HEK293 (cell line): ENCODE measurements at regions not wholly inside any gene's neighbourhood (a gene's known extent, or its start where the extent isn't known, plus 50 kb on each side); places are given as distances from the start of the nearest gene placed in this dataset.

ENCODE experiments used
- CTCF ChIA-PET: fragments of 350-600 bp; formaldehyde crosslinking; extraction: SDS; loops from one replicate; lab custom pipeline; 2021; ENCODE audit warnings: antibody characterized with exemption; lab: Yijun Ruan, JAX
- POLR2A ChIA-PET: fragments of 300-600 bp; formaldehyde crosslinking; extraction: SDS; loops from one replicate; lab custom pipeline; 2020; ENCODE audit warnings: antibody characterized with exemption, inconsistent platforms; lab: Yijun Ruan, JAX
- H3K27ac ChIP-seq: fragments of 200-500 bp; sonication (Bioruptor generic); 2 replicates; pipeline ENCODE4 v1.5.1; 2014; ENCODE audit warnings: low read depth, low read length, control low read depth, inconsistent platforms; ENCODE audit errors: extremely low read depth
- H3K36me3 ChIP-seq, 2 experiments: fragments of 200-500 bp in 1 of 2; sonication (Bioruptor generic) in 1 of 2; 1 replicate in 1 of 2; 2 replicates in 1 of 2; pipeline ENCODE4 v1.5.1; 2014 to 2017; ENCODE audit warnings: inconsistent platforms in 2 of 2, low read length in 2 of 2; ENCODE audit not compliant: control insufficient read depth in 2 of 2, insufficient read depth in 1 of 2
- H3K4me1 ChIP-seq: fragments of 200-500 bp; sonication (Bioruptor generic); 2 replicates; pipeline ENCODE4 v1.5.1; 2014; ENCODE audit warnings: mild to moderate bottlenecking, low read length, inconsistent platforms; ENCODE audit not compliant: control insufficient read depth, insufficient read depth
- H3K4me3 ChIP-seq: 2 replicates; pipeline ENCODE4 v1.5.1; 2011; ENCODE audit warnings: low read depth, mild to moderate bottlenecking, control low read depth, low read length, moderate library complexity
- H3K9me3 ChIP-seq: fragments of 200-500 bp; sonication (Bioruptor generic); 2 replicates; pipeline ENCODE4 v1.5.1; 2014; ENCODE audit warnings: low read depth, low read length, inconsistent platforms; ENCODE audit not compliant: control insufficient read depth, insufficient read depth
- BCL11B ChIP-seq: fragments of 450-650 bp; formaldehyde crosslinking; IDR thresholded peaks from 2 replicates; pipeline ENCODE4 v1.5.1; 2016; ENCODE audit warnings: low read depth, missing biosample characterization, missing genetic modification characterization
- MYNN ChIP-seq: fragments of 450-650 bp; formaldehyde crosslinking; IDR thresholded peaks from 2 replicates; pipeline ENCODE4 v1.5.1; 2016; ENCODE audit warnings: missing biosample characterization, missing genetic modification characterization, borderline replicate concordance
- MZF1 ChIP-seq: fragments of 450-650 bp; formaldehyde crosslinking; IDR thresholded peaks from 2 replicates; pipeline ENCODE4 v1.5.1; 2017; ENCODE audit warnings: missing biosample characterization, missing genetic modification characterization, borderline replicate concordance
- OSR2 ChIP-seq: fragments of 450-650 bp; formaldehyde crosslinking; IDR thresholded peaks from 2 replicates; pipeline ENCODE4 v1.5.1; 2016; ENCODE audit warnings: missing biosample characterization, missing genetic modification characterization
- SETDB1 ChIP-seq: IDR thresholded peaks from one replicate; pipeline ENCODE4 v1.6.1; 2017; ENCODE audit warnings: mild to moderate bottlenecking, low read length, moderate library complexity, mixed read lengths; ENCODE audit not compliant: insufficient read length
- ZBTB1 ChIP-seq: fragments of 450-650 bp; formaldehyde crosslinking; IDR thresholded peaks from 2 replicates; pipeline ENCODE4 v1.5.1; 2016; ENCODE audit warnings: missing biosample characterization, missing genetic modification characterization
- ZFP41 ChIP-seq: fragments of 450-650 bp; formaldehyde crosslinking; IDR thresholded peaks from 2 replicates; pipeline ENCODE4 v1.5.1; 2016; ENCODE audit warnings: missing biosample characterization, missing genetic modification characterization, borderline replicate concordance
- ZNF266 ChIP-seq: fragments of 450-650 bp; formaldehyde crosslinking; IDR thresholded peaks from 2 replicates; pipeline ENCODE4 v1.5.1; 2016; ENCODE audit warnings: missing biosample characterization, missing genetic modification characterization, low read depth
- ZNF335 ChIP-seq: fragments of 450-650 bp; formaldehyde crosslinking; conservative IDR thresholded peaks from 2 replicates; pipeline ENCODE4 v1.5.1; 2016; ENCODE audit warnings: missing biosample characterization, missing genetic modification characterization
- ZNF416 ChIP-seq: fragments of 450-650 bp; formaldehyde crosslinking; IDR thresholded peaks from 2 replicates; pipeline ENCODE4 v1.5.1; 2016; ENCODE audit warnings: missing biosample characterization, missing genetic modification characterization
- ZNF473 ChIP-seq: fragments of 450-650 bp; formaldehyde crosslinking; IDR thresholded peaks from 2 replicates; pipeline ENCODE4 v1.5.1; 2017; ENCODE audit warnings: missing biosample characterization, missing genetic modification characterization
- ZNF529 ChIP-seq: fragments of 450-650 bp; formaldehyde crosslinking; IDR thresholded peaks from 2 replicates; pipeline ENCODE4 v1.5.1; 2017; ENCODE audit warnings: missing genetic modification characterization, missing biosample characterization; ENCODE audit not compliant: insufficient replicate concordance
- ZNF549 ChIP-seq: fragments of 450-650 bp; IDR thresholded peaks from 2 replicates; pipeline ENCODE4 v1.5.1; 2018; ENCODE audit warnings: missing biosample characterization, missing genetic modification characterization, mild to moderate bottlenecking, inconsistent platforms, moderate library complexity
- ZNF585B ChIP-seq: fragments of 450-650 bp; formaldehyde crosslinking; IDR thresholded peaks from 2 replicates; pipeline ENCODE4 v1.5.1; 2016; ENCODE audit warnings: missing biosample characterization, missing genetic modification characterization
- ZNF623 ChIP-seq: fragments of 450-650 bp; formaldehyde crosslinking; IDR thresholded peaks from 2 replicates; pipeline ENCODE4 v1.5.1; 2016; ENCODE audit warnings: missing biosample characterization, missing genetic modification characterization
- ZNF707 ChIP-seq: fragments of 450-650 bp; formaldehyde crosslinking; IDR thresholded peaks from 2 replicates; pipeline ENCODE4 v1.5.1; 2016; ENCODE audit warnings: missing biosample characterization, missing genetic modification characterization
- ZNF768 ChIP-seq: fragments of 450-650 bp; formaldehyde crosslinking; IDR thresholded peaks from 2 replicates; pipeline ENCODE4 v1.5.1; 2018; ENCODE audit warnings: missing biosample characterization, mild to moderate bottlenecking, missing genetic modification characterization
- ZNF776 ChIP-seq: fragments of 450-650 bp; formaldehyde crosslinking; IDR thresholded peaks from 2 replicates; pipeline ENCODE4 v1.5.0; 2017; ENCODE audit warnings: missing biosample characterization, missing genetic modification characterization, borderline replicate concordance
- ZNF777 ChIP-seq: fragments of 450-650 bp; formaldehyde crosslinking; IDR thresholded peaks from 2 replicates; pipeline ENCODE4 v1.5.1; 2017; ENCODE audit warnings: missing biosample characterization, missing genetic modification characterization, borderline replicate concordance
- ZNF837 ChIP-seq: fragments of 450-650 bp; formaldehyde crosslinking; IDR thresholded peaks from 2 replicates; pipeline ENCODE4 v1.5.1; 2016; ENCODE audit warnings: missing biosample characterization, missing genetic modification characterization
- TF ChIP-seq, protein P1 (sequence below): fragments of 450-650 bp; formaldehyde crosslinking; IDR thresholded peaks from 2 replicates; pipeline ENCODE4 v1.5.1; 2016; ENCODE audit warnings: missing biosample characterization, missing genetic modification characterization
- TF ChIP-seq, protein P2 (sequence below): fragments of 450-650 bp; formaldehyde crosslinking; IDR thresholded peaks from 2 replicates; pipeline ENCODE4 v1.5.1; 2016; ENCODE audit warnings: missing biosample characterization, missing genetic modification characterization
- TF ChIP-seq, protein P3 (sequence below): fragments of 450-650 bp; formaldehyde crosslinking; IDR thresholded peaks from 2 replicates; pipeline ENCODE4 v1.5.1; 2016; ENCODE audit warnings: missing biosample characterization, missing genetic modification characterization, borderline replicate concordance
- TF ChIP-seq, protein P4 (sequence below): fragments of 450-650 bp; formaldehyde crosslinking; IDR thresholded peaks from 2 replicates; pipeline ENCODE4 v1.5.1; 2016; ENCODE audit warnings: missing biosample characterization, missing genetic modification characterization

DNA sequence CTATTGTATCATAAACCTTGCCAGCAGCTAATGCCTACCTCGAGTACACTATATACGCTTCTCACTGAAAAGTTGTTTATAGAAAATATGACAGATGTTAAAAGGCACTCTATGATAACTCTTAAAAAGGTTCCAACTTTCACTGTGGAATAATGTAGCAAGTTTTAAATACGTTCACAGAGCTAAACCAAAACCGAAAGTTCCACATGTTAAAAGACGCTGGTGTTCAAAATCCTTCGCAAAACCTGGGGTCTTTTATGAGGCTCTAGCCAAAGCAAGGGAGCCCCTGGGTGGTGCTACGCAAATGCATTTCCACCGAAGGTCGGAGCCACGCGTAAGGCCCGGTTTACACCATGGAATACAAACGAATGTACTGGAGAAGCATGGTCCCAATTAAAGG lies 103.7 kb upstream of the TENM3 start (continued):
- TF ChIP-seq OSR2 (tag by site-specific recombination) (no peak), ZNF529 (no peak), ZNF837 (no peak), ZNF549 (tag by site-specific recombination) (no peak)

DNA sequence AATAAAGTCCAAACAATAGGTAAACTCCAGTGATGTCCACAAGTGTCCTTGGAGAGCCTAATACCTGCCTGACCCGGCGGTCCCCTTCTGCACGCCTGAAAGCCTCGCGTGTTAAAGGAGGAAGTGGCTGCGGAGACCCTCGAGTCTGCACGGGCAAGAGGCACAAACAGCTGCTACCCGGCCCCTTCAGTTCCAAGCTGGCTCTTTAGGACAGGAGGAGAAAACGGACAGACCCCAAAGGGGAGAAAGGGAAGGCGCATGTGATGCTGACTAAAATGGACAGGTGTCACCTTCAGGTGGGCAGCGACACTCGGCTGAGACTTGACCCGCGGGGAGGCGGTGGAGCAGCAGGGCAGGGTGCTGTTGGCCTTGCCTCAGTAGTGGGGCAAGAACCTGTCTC lies 102.7 kb upstream of the TENM3 start:
- H3K4me1 ChIP-seq, result peaks cover 12% of the 10 kb centered on the region
- TF ChIP-seq, protein P1, sequence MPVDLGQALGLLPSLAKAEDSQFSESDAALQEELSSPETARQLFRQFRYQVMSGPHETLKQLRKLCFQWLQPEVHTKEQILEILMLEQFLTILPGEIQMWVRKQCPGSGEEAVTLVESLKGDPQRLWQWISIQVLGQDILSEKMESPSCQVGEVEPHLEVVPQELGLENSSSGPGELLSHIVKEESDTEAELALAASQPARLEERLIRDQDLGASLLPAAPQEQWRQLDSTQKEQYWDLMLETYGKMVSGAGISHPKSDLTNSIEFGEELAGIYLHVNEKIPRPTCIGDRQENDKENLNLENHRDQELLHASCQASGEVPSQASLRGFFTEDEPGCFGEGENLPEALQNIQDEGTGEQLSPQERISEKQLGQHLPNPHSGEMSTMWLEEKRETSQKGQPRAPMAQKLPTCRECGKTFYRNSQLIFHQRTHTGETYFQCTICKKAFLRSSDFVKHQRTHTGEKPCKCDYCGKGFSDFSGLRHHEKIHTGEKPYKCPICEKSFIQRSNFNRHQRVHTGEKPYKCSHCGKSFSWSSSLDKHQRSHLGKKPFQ (tag by site-specific recombination), result no peak
- no peak for TF ChIP-seq ZBTB1 (tag by site-specific recombination)
- TF ChIP-seq ZNF777 (tag by site-specific recombination), result no peak
- TF ChIP-seq MZF1 (tag by site-specific recombination), result no peak
- TF ChIP-seq SETDB1, result no peak
- no peak for TF ChIP-seq MYNN (tag by site-specific recombination)
- no peak for TF ChIP-seq ZNF776 (tag by site-specific recombination)
- TF ChIP-seq ZNF473 (tag by site-specific recombination), result no peak
- TF ChIP-seq ZNF416 (tag by site-specific recombination), result no peak
- TF ChIP-seq ZFP41, result no peak
- TF ChIP-seq, protein P2, sequence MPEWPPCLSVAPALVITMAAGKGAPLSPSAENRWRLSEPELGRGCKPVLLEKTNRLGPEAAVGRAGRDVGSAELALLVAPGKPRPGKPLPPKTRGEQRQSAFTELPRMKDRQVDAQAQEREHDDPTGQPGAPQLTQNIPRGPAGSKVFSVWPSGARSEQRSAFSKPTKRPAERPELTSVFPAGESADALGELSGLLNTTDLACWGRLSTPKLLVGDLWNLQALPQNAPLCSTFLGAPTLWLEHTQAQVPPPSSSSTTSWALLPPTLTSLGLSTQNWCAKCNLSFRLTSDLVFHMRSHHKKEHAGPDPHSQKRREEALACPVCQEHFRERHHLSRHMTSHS (tag by site-specific recombination), result no peak
- TF ChIP-seq ZNF266, result no peak
- TF ChIP-seq ZNF707 (tag by site-specific recombination), result no peak
- TF ChIP-seq, protein P3, sequence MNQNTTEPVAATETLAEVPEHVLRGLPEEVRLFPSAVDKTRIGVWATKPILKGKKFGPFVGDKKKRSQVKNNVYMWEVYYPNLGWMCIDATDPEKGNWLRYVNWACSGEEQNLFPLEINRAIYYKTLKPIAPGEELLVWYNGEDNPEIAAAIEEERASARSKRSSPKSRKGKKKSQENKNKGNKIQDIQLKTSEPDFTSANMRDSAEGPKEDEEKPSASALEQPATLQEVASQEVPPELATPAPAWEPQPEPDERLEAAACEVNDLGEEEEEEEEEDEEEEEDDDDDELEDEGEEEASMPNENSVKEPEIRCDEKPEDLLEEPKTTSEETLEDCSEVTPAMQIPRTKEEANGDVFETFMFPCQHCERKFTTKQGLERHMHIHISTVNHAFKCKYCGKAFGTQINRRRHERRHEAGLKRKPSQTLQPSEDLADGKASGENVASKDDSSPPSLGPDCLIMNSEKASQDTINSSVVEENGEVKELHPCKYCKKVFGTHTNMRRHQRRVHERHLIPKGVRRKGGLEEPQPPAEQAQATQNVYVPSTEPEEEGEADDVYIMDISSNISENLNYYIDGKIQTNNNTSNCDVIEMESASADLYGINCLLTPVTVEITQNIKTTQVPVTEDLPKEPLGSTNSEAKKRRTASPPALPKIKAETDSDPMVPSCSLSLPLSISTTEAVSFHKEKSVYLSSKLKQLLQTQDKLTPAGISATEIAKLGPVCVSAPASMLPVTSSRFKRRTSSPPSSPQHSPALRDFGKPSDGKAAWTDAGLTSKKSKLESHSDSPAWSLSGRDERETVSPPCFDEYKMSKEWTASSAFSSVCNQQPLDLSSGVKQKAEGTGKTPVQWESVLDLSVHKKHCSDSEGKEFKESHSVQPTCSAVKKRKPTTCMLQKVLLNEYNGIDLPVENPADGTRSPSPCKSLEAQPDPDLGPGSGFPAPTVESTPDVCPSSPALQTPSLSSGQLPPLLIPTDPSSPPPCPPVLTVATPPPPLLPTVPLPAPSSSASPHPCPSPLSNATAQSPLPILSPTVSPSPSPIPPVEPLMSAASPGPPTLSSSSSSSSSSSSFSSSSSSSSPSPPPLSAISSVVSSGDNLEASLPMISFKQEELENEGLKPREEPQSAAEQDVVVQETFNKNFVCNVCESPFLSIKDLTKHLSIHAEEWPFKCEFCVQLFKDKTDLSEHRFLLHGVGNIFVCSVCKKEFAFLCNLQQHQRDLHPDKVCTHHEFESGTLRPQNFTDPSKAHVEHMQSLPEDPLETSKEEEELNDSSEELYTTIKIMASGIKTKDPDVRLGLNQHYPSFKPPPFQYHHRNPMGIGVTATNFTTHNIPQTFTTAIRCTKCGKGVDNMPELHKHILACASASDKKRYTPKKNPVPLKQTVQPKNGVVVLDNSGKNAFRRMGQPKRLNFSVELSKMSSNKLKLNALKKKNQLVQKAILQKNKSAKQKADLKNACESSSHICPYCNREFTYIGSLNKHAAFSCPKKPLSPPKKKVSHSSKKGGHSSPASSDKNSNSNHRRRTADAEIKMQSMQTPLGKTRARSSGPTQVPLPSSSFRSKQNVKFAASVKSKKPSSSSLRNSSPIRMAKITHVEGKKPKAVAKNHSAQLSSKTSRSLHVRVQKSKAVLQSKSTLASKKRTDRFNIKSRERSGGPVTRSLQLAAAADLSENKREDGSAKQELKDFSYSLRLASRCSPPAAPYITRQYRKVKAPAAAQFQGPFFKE (tag by site-specific recombination), result no peak
- TF ChIP-seq ZNF335 (tag by site-specific recombination), result no peak
- TF ChIP-seq, protein P4, sequence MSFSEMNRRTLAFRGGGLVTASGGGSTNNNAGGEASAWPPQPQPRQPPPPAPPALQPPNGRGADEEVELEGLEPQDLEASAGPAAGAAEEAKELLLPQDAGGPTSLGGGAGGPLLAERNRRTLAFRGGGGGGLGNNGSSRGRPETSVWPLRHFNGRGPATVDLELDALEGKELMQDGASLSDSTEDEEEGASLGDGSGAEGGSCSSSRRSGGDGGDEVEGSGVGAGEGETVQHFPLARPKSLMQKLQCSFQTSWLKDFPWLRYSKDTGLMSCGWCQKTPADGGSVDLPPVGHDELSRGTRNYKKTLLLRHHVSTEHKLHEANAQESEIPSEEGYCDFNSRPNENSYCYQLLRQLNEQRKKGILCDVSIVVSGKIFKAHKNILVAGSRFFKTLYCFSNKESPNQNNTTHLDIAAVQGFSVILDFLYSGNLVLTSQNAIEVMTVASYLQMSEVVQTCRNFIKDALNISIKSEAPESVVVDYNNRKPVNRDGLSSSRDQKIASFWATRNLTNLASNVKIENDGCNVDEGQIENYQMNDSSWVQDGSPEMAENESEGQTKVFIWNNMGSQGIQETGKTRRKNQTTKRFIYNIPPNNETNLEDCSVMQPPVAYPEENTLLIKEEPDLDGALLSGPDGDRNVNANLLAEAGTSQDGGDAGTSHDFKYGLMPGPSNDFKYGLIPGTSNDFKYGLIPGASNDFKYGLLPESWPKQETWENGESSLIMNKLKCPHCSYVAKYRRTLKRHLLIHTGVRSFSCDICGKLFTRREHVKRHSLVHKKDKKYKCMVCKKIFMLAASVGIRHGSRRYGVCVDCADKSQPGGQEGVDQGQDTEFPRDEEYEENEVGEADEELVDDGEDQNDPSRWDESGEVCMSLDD, result no peak
- TF ChIP-seq ZNF768 (tag by site-specific recombination), result no peak
- no peak for TF ChIP-seq BCL11B (tag by site-specific recombination)
- no peak for TF ChIP-seq ZNF585B
- no peak for TF ChIP-seq ZNF623 (tag by site-specific recombination)
- POLR2A ChIA-PET, result no interaction called here
- H3K36me3 ChIP-seq, result no peaks in the 10 kb centered on the region
- CTCF ChIA-PET, result no interaction called here
- H3K27ac ChIP-seq, result no peak overlapping the region
- no peak overlapping the region for H3K4me3 ChIP-seq
- no peaks in the 10 kb centered on the region for H3K9me3 ChIP-seq
